Glomerular endothelial cell (primary cell): ENCODE measurements at regions not wholly inside any gene's neighbourhood (a gene's known extent, or its start where the extent isn't known, plus 50 kb on each side); places are given as distances from the start of the nearest gene placed in this dataset.
"Not testable (repeated sequence)": the region's sequence is repeated elsewhere in the genome, so short reads cannot be mapped to it uniquely, and the experiment has no call there.

ENCODE experiments used
- DNase-seq: peaks from one replicate; pipeline ENCODE4 v3.0.0-alpha.2; 2011; ENCODE audit warnings: low read depth, low spot score; ENCODE audit errors: extremely low read depth

DNA sequence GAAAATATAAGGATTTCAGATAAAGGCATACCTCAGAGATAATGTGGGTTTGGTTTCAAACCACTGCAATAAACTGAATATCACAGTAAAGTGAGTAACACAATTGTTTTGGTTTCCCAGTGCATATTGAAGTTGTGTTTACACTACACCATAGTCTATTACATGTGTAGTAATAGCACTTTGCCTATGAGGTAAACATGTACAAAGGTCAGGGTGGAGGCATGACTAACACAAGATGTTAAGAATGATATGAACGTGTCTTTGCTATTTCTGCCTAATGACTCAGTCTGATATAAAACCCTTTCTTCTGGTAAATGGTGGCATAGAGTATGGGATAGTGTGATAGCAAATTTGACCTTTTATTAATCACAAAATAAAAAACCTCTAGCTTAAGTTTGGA lies 621.5 kb upstream of the ADGRL2 start:
- DNase-seq: no peak

DNA sequence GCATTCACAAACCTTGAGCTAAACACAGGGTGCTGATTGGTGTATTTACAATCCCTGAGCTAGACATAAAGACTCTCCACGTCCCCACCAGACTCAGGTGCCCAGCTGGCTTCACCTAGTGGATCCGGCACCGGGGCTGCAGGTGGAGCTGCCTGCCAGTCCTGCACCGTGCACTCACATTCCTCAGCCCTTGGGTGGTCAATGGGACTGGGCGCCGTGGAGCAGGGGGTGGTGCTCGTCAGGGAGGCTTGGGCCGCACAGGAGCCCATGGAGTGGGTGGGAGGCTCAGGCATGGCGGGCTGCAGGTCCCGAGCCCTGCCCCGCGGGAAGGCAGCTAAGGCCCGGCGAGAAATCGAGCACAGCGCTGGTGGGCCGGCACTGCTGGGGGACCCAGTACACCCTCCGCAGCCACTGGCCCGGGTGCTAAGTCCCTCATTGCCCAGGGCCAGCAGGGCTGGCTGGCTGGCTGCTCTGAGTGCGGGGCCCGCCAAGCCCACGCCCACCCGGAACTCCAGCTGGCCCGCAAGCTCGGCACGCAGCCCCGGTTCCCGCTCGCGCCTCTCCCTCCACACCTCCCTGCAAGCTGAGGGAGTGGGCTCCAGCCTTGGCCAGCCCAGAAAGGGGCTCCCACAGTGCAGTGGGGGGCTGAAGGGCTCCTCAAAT lies 622.2 kb upstream of the ADGRL2 start:
- not testable (repeated sequence) for DNase-seq

DNA sequence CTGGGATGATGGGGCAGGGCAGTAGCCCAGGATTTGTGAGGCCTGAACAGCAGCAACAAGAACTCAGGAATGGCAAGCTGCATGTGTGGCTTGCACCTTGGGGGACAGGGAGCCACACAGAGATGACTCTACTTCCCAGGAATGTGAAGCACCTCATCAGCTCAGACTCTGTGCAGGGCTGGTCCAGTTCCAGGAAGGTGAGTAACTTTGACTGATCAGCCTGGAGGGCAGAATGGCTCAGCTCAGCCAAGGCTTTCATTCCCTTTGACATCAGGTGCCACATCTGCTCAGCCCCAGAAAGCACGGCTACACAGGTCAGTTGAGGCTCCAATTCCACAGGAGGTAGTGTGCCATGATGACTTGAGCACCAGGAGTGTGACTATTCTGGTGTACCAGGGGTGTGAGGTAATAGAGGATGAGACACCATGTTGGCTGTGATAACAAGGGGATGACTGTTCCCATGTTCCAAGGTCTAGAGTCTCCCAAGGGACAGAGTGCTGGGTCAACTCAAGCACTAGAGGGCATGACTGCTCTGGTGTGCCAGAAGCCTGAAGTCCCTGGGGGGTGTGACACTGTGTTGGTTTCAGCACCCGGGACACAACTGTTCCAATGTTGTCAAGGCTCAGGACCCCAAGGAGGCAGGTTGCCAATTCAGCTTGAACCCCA lies 625.8 kb upstream of the ADGRL2 start:
- no peak for DNase-seq

DNA sequence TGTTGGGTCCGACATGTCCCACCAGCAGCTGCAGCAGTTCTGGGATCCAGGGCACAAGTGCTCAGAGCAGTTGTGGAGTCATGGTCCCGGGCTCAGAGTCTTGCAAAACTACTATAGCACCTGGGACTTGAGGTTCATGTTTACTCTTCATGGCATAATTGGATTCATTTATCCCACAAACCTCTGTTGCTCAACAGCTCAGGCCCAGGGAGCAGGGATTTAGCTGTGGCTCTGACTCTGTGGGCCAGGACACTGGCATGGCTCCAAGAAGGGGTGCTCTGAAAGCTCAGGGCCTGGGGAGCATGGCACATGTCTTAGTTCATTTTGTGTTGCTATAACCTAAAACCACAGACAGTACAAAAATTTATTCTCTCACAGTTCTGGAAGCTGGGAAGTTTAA lies 626.7 kb upstream of the ADGRL2 start:
- DNase-seq: no peak

DNA sequence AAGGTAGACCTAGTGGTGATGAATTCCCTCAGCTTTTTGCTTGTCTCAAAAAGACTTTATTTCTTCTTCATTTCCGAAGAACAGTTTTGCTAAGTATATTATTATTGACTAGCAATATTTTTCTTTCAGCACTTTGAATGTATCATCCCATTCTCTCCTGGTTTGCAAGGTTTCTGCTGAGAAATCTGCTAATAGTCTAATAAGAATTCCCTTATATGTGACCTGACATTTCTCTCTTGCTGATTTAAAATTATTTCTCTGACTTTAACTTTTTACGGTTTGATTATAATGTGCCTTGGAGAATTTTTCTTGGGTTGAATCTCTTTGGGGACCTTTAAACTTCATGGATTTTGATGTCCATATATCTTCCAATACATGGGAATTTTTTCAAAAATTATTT lies 628.3 kb upstream of the ADGRL2 start:
- no peak for DNase-seq

DNA sequence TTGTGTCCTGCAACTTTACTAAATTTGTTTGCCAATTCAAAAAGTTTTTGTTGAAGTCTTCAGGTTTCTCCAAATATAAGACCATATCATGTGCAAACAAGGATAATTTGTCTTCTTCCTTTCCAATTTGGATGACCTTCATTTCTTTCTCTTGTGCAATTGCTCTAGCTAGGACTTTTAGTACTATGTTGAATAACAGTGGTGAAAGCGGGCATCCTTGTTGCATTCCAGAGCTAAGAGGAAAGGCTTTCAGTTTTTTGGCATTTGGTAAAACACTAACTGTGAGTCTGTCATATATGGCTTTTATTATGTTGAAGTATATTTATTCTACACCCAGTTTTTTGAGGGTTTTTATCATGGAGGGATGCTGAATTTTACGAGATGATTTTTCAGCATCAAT lies 630.0 kb upstream of the ADGRL2 start:
- DNase-seq: no peak

DNA sequence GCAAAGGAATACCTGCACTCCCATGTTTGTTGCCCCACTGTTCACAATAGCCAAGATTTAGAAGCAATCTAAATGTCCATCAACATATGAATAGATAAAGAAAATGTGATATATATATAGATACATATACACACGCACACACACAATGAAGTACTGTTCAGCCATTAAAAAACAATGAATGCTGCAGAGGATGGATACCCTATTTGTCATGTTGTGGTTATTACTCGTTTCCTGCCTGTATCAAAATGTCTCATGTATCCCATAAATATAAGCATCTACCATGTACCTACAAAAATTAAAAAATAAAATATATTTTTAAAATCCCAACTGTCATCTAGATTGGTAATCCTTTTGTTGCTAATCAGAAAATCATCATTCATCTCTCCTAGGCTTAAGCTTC lies 634.8 kb upstream of the ADGRL2 start:
- DNase-seq: no peak

DNA sequence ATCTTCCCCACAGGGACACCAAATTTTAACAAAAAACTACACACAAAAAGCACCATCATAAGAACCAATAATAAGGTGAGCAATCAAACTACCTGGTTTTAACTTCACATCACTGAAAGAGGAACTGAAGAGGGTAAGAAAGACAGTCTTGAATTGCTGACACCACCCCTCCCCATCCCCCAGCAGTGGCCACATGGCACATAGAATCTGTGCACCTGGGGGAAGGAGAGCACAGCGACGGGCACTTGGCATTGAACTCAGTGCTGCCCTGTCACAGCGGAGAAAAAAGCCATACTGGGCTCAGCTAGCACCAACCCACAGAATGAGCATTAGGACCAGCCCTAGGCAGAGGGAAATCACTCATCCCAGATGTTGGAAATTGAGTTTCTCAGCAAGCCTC lies 640.0 kb upstream of the ADGRL2 start:
- no peak for DNase-seq

DNA sequence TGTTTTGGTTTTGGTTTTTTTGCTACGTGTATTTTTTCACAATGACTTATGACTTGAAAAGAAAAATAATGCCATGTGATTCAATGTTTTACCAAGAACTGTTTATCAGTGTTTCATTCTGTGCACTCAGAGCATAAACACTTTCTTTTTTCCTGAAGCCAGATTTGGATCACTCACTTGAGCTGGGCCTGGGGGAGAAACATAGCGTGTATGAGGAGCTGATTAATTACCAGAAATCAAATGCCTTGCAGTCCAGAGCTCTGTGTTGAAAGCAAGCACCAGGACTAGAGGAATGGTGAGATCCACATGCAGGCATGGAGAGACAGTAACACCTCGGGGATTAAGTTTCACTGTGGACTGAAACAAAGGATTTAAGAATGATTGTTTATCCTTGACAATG lies 642.1 kb upstream of the ADGRL2 start:
- no peak for DNase-seq

DNA sequence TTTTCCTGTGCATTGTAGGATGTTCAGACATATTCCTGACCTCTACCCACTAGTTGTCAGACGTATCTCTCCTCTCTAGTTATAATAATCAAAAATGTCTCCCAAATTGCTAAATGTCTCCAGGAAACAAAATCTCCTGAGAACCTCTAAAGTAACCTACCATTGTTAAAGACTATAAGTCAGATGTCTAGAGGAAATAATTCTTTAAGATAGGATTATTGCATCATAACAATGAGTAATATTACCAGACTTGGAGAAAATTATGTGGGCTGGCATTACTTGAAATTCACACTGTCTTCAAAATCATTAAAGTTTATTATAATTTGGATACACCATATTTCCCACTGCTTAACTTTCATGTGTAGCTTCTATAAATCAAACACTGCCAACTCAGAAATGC lies 643.0 kb upstream of the ADGRL2 start:
- DNase-seq: no peak

DNA sequence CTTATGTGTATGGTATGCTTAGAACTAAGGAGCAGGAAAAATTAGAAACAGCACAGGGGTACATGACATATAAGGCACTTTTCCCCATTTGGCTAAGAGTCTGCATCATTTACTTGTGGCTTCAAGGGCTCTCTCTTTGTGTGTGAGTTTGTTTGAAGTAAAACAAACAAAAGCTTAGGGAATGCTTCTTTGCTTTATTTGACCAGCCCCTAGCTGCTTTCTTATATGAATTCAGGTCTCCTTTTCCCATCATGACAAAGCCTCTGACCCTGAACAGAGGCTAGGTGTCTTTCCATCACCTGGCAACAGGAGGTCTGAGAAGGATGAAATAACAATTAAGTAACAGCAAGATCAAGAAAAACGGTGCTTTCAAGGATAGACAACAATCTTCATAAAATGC lies 643.8 kb upstream of the ADGRL2 start:
- no peak for DNase-seq

DNA sequence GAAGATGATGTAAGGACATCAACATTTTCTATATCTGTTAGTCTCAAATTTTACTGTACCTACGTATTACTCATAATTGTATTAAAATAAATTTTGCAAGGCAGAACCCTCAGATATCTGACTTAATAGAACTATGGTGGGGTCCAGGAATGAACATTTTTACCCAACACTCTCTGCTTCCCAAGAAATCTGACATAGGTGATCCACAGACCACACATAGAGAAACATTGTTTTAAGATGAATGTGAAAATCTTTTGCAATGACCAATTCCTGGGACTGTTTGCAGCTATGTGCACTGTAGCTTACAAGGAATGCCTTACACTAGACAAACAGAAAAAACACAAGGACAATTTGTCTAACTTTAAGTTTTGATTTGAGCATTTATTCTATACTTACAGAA lies 645.6 kb upstream of the ADGRL2 start:
- no peak for DNase-seq

DNA sequence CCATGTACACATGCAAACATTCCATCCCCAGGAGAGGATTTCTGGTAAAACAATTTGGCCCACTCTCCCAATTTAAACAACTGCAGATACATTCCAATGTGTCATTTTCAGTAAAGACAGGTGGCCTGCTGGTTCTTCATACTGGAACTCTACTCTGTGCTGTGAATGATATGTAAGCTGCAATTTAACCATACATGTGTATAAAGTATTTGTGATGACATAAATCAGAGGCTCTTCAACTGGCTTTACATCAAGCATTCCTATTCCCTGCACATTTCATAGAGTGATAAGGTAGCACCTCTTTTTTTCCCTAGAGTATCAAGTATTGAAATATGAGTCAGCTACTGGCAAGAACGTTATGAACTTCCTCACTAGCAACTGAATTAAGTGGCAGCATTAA lies 649.5 kb upstream of the ADGRL2 start:
- no peak for DNase-seq

DNA sequence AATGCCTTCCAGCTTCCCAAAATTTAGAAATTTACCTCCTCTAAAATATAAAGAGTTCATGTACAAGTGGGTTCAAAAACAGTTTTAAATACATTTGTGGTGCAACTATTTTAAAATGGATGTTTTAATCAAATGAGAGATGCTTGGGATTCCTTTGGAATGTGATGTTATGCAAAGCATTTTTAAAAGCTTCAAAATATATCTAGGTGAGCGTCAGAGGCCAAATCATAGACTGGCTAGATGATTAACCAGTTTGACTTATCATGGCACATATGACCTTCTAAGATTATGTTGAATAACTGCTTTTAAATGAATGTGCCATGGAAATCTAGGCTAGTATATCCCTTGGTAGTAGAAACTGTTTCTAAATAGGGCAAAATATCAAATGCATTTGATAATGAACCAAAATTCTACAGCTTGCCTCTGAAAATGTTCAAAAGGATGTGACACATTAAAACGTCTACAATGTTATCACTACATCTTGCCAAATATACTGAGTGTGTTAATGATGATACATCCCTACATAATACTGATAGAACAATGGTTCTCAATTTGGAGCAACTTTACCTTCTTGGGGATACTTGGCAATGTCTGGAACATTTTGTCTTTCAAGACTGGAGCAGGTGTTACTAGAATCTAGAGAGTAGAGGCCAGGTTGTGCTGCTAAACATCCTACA lies 650.9 kb upstream of the ADGRL2 start:
- DNase-seq: no peak

DNA sequence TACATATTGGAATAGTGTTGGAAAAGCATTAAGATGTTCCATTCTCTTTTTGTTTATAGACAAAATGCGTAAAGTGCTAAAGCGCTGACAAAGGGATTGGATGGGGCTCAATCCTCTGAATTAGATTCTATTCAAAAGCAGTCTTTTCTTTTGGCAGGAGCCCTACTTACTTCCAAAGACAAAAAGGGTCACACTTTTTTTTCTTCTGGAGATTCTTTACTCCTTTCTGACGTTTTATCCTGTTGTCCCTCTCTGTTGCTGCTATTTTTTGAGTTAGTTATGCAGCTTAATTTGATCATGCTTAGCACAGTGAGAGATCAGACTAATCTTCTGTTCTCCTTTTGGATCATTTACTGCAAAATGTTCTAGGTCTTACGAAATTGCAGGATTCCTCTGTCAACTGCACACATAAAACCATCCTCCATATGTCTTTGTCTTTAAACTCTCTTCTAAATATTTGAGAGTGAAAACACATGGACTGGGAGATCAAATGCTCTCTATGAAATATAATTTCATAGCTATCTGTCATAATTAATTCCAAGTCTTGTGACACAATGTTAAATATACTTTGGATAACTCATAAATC lies 656.4 kb upstream of the ADGRL2 start:
- no peak for DNase-seq

DNA sequence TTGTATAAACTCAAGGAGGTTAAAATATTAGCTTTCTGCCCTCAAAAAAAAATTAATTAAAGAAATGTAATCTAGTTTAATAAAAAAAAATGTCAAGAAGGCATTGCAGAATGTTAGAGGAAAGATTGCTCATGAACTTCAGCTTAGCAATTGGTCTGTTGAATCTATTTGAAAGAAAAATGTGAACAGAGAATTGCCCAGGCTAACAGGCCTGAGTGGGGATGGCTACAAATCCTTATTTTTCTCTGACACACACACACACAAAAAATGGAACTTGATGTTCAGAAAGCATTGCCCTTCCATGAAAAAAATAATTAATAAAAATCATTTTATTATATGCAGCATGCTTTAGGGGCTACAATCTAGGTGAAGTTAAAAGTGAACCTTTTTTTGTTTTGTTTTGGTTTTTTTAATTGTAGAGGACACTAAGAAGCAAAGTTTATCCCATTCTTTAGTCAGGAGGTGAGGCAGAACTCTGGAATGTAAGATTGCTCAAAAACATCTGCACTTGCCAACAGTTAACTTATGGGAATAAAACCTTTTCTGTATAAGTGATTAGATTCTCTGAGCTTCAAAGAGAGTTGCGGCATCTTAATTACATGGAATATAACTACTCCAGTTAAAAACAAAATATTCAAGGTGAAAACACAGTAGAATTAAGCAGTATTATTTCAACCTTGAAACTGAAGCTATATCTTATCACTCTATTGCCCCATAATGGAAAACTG lies 658.5 kb upstream of the ADGRL2 start:
- no peak for DNase-seq

DNA sequence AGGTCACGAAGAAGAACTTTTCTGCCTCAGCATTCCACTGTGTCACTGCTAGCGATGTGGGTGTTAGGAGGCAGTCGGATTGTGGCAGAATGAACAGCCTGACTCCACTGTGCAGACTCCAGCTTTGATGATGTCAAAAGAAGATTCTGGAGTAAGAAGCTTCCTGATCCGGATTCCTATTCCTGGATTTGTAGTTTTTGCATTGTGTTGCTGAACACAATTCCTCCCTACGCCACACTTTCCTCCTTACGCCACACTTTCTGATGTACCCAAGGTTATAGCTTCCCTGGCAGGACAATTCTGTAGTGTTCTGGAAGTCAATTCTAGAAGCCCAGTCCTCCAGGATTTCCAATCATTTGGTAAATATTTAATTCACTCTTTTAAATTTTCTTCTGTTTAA lies 665.2 kb upstream of the ADGRL2 start:
- DNase-seq: no peak

DNA sequence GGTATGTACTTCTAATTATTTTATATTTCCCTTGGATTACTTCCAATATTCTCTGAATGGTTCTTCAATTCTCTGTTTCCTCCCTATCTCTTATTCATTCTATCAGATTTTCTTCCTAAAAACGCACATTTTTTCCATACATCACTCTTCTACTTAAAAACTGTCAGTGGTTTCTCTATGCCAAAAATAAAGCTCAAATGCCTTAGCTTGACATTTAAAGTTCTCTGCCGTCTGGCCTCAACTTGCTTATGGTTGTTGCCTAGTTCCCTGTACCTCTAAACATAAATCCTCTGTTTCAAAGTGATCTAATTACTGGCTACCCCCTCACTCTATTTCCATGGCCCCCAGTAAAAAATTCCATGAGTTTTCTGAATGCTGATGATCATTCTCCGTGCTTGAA lies 671.0 kb upstream of the ADGRL2 start:
- no peak for DNase-seq

DNA sequence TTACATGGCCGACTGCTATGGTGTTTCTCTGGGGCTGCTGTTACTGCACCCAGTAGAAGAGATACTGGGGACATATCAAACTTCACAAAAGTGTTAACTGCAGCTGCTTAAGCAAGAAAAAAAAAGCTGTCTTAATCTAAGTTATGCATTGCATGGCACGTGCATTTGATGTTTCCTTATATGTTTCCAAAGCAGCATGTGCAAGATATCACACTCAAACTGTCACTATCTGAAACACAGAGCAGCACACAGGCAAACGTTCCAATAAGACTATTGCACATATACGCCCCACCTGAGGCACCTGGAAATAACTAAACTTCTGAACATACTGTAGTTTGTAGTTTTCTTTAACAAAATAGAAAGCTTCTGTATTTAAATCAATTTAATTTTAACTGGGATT lies 671.4 kb upstream of the ADGRL2 start:
- DNase-seq: no peak

DNA sequence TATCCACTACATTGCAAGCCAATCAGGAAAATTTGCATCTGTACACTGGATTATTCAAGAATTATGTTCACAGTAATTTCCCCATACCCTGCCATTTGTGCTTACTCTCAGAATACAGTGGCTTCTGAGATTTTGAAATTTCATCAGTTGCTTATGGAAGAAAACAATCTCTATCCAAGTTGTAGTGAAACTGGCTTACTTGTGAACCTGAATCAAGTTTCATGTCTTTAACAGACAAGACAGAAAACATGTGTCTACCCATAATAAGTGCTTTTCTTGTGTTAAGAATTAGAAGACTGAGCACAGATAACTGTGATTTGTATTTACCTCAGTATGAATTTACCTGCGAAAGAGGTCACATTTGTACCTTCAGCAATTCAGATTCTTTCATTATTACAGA lies 672.7 kb upstream of the ADGRL2 start:
- DNase-seq: no peak

DNA sequence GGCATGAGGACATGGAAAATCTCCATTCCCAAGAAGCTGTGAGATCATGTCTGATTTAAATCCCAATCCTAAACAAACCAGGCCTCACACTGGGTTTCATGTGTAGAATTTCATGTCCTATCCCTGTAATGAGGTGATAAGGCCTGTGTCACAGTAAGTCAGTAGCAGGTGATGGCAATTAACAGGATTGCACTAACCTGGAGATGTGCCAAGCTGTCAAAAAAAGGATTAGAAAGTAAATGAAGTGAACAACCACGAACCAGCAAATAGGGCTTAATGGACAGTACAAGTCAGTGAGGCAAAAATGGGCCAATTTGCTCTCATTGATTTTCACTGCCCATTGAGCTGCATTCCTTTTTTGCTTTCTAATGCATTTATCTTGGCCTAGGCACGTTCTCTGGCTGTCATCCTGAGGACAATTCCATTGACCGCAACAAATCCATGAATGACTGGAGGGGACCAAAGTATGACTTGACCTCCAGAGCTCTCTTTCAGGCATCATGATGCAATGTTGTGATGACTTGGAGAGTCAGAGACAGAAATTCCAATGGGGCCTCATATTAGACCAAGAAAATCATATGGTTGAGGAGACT lies 673.6 kb upstream of the ADGRL2 start:
- no peak for DNase-seq
